ENCODE measurements at regions not wholly inside any gene's neighbourhood (a gene's known extent, or its start where the extent isn't known, plus 50 kb on each side); places are given as distances from the start of the nearest gene placed in this dataset.

DNA sequence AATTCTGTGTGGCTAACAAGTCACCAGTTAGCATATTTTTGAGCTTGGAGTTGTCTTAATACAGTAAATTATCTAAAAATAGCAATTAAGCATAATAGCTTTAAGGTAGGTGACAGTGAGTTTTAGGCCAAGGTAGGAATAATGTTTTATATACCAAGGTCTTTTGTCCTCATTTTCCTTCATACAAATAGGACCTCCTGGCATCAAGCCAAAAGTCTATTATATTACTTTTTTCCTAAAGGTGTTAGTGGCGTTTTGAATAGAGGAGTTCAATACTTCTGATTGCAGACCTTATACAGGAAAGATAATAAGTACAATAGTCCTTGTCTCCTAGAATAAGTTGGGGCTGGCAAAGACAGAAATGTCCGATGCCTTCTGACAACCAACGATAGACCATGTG is 2277.7 kb downstream of the TP53TG3F start:
- DNase-seq, result no peak

DNA sequence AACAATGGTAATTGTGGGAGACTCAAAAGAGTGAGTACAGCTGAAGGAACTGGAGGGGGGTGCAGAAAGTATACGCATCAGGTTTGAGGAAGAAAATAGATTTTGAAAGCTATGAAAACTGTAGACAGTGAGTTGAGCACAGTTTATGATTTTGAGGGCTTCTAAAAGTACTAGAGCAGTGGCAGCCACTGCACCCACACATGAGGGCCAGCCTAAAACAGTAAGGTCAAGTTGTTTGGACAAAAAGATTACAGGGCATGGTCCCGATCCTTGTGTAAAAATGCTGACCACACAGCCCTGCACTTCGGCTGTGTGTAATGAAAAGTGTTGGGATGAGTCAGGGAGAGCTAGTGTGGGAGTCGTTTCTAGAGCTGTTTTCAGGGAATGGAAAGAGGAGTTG is 2282.1 kb downstream of the TP53TG3F start:
- DNase-seq, result no peak

- no peak for DNase-seq
These were observed 2283.8 kb downstream of the TP53TG3F start for GRCh38 chr16:35743101-35743692.

DNA sequence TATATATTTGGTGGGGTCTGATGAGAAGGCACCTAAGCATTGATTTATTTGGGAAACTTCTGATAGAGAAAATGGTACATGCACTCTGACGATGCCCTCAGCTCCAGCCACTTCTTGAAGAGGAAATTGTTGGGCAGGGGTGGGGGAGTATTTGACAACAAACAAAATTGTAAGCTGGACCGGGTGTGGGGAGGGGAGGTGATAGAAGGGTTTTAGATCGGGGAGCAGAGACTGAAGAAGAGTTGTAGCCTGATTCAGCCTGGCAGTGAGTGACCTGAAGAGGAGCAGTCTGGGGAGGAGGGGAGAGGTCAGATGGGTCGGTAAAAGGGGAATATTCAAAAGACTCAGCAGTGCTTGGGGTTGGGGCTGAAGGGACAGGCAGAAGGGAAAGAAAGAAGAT is 2284.7 kb downstream of the TP53TG3F start:
- DNase-seq, result no peak

GRCh38 chr16:35744726-35745125 is 2285.3 kb downstream of the TP53TG3F start:
- DNase-seq, result no peak

GRCh38 chr16:35745191-35745590 is 2285.8 kb downstream of the TP53TG3F start:
- DNase-seq, result no peak

DNA sequence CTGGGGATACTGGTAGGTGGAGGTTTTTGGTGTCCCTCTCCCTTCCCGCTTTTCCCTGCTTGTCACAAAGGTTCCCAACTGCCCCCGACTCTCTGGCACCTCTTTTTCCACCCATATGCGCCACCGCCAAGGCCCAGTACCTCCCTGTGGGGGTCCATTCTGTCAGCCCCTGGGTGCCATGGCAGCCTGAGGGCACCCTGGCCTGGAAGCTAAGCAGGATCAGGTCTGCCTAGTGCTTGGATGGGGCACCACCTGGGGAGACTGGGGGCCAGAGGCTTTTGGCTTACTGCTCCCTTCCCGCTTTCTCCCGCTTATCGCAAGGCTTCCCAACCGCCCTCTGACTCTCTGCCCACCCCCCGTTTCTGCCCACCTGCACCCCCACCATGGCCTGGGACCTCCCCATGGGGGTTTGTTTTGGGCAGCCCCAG is 2286.4 kb downstream of the TP53TG3F start:
- no peak for DNase-seq

DNA sequence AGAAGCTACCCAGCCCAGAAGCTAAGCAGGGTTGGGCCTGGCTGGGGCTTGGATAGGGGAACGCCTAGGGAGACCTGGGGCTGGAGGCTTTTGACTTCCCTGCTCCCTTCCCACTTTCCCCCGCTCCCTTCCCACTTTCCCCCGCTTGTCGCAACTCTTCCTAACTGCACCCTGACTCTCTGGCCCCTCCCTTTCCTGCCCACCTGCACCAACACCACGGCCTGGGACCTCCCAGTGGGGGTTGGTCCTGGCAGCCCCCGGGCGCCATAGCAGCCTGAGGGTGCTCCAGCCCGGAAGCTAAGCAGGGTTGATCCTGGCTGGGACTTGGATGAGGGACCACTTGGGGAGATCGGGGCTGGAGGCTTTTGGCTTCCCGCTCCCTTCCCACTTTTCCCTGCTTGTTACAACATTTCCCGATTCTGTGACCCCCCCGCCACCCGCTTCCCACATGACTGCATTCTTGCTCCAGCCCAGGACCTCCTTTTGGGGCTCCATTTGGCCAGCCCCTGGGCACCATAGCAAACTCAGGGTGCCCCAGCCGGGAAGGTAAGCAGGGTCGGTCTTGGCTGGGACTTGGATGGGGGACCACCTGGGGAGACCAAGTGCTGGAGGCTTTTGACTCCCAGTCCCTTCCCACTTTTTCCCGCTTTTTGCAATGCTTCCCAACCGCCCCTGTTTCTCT is 2287.0 kb downstream of the TP53TG3F start:
- DNase-seq, result no peak

- no peak for DNase-seq
These were observed 2287.7 kb downstream of the TP53TG3F start for GRCh38 chr16:35746963-35747657.

DNA sequence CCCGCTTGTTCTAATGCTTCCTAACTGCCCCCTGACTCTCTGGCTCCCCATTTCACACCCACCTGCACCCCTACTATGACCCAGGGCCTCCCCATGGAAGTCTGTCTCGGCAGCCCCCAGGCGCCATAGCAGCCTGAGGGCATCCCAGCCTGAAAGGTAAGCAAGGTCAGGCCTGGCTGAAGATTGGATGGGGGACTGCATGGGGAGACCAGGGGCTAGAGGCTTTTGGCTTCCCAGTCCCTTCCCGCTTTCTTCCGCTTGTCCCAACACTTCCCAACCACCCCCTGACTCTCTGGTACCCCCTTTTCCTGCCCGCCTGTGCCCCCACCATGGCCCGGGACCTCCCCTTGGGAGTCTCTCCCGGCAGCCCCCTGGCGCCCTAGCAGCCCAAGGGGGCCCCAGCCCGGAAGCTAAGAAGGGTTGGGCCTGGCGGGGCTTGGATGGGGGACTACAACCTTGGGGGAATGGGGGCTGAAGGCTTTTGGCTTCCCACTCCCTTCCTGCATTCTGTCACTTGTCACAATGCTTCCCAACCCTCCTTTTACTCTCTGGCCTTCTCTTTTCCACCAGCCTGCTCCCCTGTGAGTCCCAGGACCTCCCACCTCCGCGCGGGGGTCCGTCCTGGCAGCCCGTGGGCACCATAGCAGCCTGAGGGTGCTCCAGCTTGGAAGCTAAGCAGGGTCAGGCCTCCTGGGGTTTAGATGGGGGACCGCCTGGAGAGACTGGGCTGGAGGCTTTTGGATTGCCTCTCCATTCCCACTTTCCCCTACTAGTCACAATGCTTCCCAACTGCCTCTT is 2288.4 kb downstream of the TP53TG3F start:
- DNase-seq, result no peak

DNA sequence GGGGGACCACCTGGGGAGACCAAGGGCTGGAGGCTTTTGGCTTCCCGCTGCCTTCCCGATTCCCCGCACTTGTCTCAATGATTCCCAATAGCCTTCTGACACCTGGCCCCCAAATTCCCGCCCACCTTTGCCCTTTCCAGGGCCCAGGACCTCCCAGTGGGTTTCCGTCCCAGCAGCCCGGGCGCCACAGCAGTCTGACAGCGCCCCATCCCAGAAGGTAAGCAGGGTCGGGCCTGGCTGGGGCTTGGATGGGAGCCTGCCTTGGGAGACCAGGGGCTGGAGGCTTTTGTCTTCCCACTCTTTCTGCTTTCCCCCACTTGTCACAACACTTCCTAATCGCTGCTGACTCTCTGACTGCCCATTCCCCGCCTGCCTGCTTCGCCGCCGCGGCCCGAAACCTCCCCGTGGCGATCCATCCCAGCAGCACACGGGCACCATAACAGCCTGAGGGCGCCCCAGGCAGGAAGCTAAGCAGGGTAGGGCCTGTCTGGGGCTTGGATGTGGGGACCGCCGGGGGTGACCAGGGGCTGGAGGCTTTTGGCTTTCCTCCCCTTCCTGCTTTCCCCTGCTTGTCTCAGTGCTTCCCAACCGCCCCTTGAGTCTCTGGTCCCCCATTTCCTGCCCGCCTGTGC is 2289.3 kb downstream of the TP53TG3F start:
- no peak for DNase-seq

DNA sequence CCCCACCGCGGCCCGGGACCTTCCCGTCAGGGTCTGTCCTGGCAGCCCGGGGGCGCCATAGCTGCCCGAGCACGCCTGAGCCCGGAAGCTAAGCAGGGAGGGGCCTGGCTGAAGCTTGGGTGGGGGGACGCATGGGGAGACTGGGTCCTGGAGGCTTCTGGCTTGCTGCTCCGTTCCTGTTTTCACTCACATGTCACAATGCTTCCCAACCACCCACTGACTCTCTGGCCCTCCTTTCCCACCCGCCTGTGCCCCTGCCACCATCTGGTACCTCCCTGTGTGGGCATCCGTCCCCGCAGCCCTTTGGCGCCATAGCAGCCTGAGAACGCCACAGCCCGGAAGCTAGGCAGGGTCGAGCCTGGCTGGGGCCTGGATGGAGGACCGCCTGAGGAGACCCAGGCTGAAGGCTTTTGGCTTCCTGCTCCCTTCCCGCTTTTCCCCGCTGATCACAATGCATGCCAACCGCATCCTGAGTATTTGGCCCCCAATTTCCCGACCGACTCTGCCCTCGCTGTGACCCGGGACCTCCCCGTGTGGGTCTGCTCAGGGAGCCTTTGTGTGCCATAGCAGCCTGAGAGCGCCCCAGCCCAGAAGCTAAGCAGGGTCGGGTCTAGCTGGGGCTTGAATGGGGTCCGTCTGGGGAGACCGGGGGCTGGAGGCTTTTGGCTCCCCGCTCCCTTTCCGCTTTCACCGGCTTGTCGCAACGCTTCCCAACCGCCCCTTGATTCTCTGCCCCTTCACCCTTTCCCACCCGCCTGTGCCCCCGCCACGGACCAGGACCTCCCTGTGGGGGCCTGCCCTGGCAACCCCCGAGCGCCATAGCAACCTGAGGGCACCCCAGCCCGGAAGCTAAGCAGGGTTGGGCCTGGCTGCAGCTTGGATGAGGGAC is 2290.1 kb downstream of the TP53TG3F start:
- DNase-seq, result no peak

DNA sequence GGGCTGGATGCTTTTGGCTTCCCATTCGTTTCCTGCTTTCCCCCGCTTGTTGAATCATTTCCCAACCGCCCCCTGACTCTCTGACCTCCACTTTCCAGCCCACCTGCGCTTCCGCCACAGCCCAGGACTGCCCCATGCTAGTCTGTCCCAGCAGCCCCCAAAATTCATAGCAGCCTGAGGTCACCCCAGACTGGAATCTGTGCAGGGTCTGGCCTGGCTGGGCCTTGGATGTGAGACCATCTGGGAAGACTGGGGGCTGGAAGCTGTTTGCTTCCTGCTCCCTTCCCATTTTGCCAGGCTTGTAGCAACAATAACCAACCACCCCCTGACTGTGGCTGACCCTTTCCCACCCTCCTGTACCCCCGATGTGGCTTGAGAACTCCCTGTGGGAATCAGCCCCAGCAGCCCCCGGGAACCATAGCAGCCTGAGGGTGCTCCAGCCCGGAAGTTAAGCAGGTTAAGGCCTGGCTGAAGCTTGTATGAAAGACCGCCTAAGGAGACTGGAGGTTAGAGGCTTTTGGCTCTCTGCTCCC is 2290.8 kb downstream of the TP53TG3F start:
- no peak for DNase-seq

DNA sequence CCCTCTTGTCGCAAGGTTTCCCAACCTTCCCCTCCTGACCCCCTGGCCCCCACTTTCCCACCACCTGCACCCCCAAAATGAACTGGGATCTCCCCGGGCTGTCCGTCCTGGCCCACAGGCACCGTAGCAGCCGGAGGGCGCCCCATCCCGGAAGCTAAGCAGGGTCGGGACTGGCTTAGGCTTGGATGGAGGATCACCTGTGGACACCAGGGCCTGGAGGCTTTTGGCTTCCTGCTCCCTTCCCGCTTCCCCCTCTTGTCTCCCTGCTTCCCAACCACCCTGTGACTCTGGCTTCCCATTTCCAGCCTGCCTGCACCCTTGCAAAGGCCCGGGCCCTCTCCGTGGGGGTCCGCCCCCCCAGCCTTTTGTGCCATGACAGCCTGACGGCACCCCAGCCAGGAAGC is 2291.3 kb downstream of the TP53TG3F start:
- no peak for DNase-seq

- no peak for DNase-seq
These were observed 2292.0 kb downstream of the TP53TG3F start for GRCh38 chr16:35751191-35751941.

DNA sequence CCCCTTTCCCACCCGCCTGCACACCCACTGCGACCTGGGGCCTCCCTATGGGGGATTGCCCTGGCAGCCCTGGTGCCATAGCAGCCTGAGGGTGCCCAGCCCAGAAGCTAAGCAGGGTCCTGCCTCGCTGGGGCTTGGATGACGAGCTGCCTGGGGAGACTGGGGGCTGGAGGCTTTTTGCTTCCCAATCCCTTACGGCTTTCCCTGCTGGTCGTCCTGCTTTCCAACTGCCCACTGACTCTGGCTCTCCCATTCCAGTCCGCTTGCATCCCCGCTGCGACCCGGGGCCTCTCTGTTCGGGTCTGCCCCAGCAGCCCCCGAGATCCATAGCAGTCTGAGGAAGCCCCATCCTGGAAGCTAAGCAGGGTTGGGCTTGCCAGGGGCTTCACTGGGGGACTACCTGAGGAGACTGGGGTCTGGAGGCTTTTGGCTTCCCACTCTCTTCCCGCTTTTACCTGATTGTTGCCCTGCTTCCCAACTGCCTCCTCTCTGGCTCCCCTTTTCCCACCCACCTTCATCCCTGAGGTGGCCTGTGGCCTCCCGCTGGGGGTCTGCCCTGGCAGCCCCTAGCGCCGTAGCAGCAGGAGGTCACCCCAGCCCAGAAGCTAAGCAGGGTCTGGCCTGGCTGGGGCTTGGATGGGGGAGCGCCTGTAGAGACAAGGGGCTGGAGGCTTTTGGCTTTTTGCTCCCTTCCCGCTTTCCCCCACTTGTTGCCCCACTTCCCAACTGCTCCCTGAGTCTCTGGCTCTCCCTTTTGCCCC is 2292.8 kb downstream of the TP53TG3F start:
- no peak for DNase-seq

GRCh38 chr16:35752773-35753558 is 2293.6 kb downstream of the TP53TG3F start:
- DNase-seq, result no peak

DNA sequence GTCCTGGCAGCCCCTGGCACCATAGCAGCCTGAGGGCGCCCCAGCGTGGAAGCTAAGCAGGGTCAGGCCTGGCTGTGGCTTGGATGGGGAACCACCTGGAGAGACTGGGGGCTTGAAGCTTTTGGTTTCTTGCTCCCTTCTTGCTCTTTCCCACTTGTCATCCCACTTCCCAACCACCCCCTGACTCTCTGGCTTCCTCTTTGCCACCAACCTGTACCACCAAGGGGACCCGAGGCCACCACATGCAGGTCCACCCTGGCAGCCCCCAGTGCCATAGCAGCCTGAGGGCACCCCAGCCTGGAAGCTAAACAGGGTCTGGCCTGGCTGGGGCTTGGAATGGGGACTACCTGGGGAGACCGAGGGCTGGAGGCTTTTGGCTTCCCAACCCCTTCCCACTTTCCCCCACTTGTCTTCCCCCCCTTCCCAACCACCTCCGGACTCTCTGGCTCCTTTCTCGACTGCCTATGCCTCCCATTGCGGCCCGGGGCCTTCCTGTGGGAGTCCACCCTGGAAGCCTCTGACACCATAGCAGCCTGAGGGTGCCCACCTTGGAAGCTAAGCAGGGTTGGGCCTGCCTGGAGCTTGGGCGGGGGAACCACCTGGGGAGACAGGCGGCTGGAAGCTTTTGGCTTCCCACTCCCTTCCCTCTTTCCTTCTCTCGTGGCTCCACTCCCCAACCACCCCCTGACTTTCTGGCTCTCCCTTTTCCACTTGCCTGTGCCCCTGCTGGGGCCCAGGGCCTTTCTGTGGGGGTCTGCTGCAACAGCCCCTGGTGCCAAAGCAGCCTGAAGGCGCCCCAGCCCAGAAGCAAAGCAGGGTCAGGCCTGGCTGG is 2294.4 kb downstream of the TP53TG3F start:
- DNase-seq, result no peak
